Liver (tissue), 3 donors: ENCODE measurements at regions not wholly inside any gene's neighbourhood (a gene's known extent, or its start where the extent isn't known, plus 50 kb on each side); places are given as distances from the start of the nearest gene placed in this dataset.

ENCODE experiments used
- GABPA ChIP-seq, 2 donors: IDR thresholded peaks in 1 of 2; conservative IDR thresholded peaks in 1 of 2; 2 replicates each; pipeline ENCODE4 v1.6.1; 2016; ENCODE audit warnings: antibody characterized with exemption in 2 of 2, mild to moderate bottlenecking in 1 of 2, moderate library complexity in 1 of 2
- JUND ChIP-seq, 2 donors: IDR thresholded peaks; 2 replicates each; pipeline ENCODE4 v1.6.1; 2016; ENCODE audit warnings: antibody characterized with exemption in 2 of 2
- RXRA ChIP-seq, 2 donors: IDR thresholded peaks; 2 replicates each; pipeline ENCODE4 v1.6.1; 2017 to 2018; ENCODE audit warnings: antibody characterized with exemption in 2 of 2, mild to moderate bottlenecking in 1 of 2
- TAF1 ChIP-seq: conservative IDR thresholded peaks from 2 replicates; pipeline ENCODE4 v1.6.1; 2016; ENCODE audit warnings: antibody characterized with exemption, mild to moderate bottlenecking
- YY1 ChIP-seq: IDR thresholded peaks from 2 replicates; pipeline ENCODE4 v1.6.1; 2016; ENCODE audit warnings: antibody characterized with exemption, mild to moderate bottlenecking
- TF ChIP-seq, protein P1 (sequence below): fragments of 150-350 bp; IDR thresholded peaks from 2 replicates; pipeline ENCODE4 v1.5.1; 2017; ENCODE audit warnings: improper control_type of control experiment, low read depth, low read length; ENCODE audit not compliant: missing input control
- TF ChIP-seq, protein P2 (sequence below): IDR thresholded peaks from 2 replicates; pipeline ENCODE4 v1.6.1; 2016; ENCODE audit warnings: antibody characterized with exemption
- TF ChIP-seq, protein P3 (sequence below): IDR thresholded peaks from 2 replicates; pipeline ENCODE4 v1.6.1; 2016; ENCODE audit warnings: antibody characterized with exemption, mild to moderate bottlenecking
- TF ChIP-seq, protein P4 (sequence below): IDR thresholded peaks from 2 replicates; pipeline ENCODE4 v1.6.1; 2016; ENCODE audit warnings: antibody characterized with exemption
- TF ChIP-seq, protein P5 (sequence below): IDR thresholded peaks from 2 replicates; pipeline ENCODE4 v1.6.1; 2016; ENCODE audit warnings: antibody characterized with exemption
- donor health status: healthy.
- donor health status: healthy.

DNA sequence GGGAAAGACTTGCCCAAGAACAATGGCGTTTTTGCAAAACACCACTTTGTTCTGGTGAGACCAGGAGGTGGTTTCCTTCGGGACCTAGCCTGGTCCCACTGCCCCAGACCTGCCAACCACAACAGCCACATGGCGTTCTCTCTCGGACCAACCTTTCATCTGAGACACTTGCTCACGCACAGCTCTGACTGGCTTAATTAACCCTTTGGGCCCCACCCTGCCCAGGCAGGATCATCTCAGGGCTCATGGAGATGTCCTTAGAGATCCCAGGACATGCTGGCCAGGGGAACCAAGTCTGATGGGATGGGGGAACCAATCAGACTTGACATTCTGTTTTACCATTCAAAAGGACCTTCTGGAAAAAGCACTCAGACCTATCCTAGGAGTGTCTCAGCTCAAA, 97.8 kb upstream of the SLC2A1 start:
- TF ChIP-seq GABPA (IDR thresholded peaks at IDR 0.05 in 1 of 2, conservative IDR thresholded peaks at IDR 0.05 in 1 of 2): no peak
- TF ChIP-seq, protein P1, sequence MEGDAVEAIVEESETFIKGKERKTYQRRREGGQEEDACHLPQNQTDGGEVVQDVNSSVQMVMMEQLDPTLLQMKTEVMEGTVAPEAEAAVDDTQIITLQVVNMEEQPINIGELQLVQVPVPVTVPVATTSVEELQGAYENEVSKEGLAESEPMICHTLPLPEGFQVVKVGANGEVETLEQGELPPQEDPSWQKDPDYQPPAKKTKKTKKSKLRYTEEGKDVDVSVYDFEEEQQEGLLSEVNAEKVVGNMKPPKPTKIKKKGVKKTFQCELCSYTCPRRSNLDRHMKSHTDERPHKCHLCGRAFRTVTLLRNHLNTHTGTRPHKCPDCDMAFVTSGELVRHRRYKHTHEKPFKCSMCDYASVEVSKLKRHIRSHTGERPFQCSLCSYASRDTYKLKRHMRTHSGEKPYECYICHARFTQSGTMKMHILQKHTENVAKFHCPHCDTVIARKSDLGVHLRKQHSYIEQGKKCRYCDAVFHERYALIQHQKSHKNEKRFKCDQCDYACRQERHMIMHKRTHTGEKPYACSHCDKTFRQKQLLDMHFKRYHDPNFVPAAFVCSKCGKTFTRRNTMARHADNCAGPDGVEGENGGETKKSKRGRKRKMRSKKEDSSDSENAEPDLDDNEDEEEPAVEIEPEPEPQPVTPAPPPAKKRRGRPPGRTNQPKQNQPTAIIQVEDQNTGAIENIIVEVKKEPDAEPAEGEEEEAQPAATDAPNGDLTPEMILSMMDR: no peak
- TF ChIP-seq, protein P2, sequence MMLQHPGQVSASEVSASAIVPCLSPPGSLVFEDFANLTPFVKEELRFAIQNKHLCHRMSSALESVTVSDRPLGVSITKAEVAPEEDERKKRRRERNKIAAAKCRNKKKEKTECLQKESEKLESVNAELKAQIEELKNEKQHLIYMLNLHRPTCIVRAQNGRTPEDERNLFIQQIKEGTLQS: no peak
- TF ChIP-seq TAF1: no peak
- TF ChIP-seq, protein P3, sequence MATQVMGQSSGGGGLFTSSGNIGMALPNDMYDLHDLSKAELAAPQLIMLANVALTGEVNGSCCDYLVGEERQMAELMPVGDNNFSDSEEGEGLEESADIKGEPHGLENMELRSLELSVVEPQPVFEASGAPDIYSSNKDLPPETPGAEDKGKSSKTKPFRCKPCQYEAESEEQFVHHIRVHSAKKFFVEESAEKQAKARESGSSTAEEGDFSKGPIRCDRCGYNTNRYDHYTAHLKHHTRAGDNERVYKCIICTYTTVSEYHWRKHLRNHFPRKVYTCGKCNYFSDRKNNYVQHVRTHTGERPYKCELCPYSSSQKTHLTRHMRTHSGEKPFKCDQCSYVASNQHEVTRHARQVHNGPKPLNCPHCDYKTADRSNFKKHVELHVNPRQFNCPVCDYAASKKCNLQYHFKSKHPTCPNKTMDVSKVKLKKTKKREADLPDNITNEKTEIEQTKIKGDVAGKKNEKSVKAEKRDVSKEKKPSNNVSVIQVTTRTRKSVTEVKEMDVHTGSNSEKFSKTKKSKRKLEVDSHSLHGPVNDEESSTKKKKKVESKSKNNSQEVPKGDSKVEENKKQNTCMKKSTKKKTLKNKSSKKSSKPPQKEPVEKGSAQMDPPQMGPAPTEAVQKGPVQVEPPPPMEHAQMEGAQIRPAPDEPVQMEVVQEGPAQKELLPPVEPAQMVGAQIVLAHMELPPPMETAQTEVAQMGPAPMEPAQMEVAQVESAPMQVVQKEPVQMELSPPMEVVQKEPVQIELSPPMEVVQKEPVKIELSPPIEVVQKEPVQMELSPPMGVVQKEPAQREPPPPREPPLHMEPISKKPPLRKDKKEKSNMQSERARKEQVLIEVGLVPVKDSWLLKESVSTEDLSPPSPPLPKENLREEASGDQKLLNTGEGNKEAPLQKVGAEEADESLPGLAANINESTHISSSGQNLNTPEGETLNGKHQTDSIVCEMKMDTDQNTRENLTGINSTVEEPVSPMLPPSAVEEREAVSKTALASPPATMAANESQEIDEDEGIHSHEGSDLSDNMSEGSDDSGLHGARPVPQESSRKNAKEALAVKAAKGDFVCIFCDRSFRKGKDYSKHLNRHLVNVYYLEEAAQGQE: no peak
- no peak for TF ChIP-seq YY1
- TF ChIP-seq, protein P4, sequence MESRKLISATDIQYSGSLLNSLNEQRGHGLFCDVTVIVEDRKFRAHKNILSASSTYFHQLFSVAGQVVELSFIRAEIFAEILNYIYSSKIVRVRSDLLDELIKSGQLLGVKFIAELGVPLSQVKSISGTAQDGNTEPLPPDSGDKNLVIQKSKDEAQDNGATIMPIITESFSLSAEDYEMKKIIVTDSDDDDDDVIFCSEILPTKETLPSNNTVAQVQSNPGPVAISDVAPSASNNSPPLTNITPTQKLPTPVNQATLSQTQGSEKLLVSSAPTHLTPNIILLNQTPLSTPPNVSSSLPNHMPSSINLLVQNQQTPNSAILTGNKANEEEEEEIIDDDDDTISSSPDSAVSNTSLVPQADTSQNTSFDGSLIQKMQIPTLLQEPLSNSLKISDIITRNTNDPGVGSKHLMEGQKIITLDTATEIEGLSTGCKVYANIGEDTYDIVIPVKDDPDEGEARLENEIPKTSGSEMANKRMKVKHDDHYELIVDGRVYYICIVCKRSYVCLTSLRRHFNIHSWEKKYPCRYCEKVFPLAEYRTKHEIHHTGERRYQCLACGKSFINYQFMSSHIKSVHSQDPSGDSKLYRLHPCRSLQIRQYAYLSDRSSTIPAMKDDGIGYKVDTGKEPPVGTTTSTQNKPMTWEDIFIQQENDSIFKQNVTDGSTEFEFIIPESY: no peak
- no peak for TF ChIP-seq RXRA (IDR thresholded peaks at IDR 0.05)
- no peak for TF ChIP-seq JUND (IDR thresholded peaks at IDR 0.05)
- TF ChIP-seq, protein P5, sequence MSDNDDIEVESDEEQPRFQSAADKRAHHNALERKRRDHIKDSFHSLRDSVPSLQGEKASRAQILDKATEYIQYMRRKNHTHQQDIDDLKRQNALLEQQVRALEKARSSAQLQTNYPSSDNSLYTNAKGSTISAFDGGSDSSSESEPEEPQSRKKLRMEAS: no peak
